GM12878 (cell line): ENCODE measurements at regions not wholly inside any gene's neighbourhood (a gene's known extent, or its start where the extent isn't known, plus 50 kb on each side); places are given as distances from the start of the nearest gene placed in this dataset.

Experiments used
- ATAC-seq: fragments of 200-7000 bp; cut with Tn5 transposase; 3 replicates; pipeline ENCODE4 v1.9.1; 2020; ENCODE audit warnings: mild to moderate bottlenecking, moderate library complexity
- BruUV-seq: library from RNA; stranded (reverse); fragments of 400-500 nt; replicated peaks from 2 replicates; lab custom pipeline; 2021; lab: Mats Ljungman, UMichigan
- CTCF ChIA-PET: fragments of 300-600 bp; sonication (Branson Sonifier 250); formaldehyde crosslinking; extraction: SDS; loops from one replicate; lab custom pipeline; 2021; ENCODE audit warnings: inconsistent platforms; lab: Yijun Ruan, JAX
- POLR2A ChIA-PET: fragments of 350-600 bp; formaldehyde crosslinking; extraction: SDS; loops from one replicate; lab custom pipeline; 2021; ENCODE audit warnings: inconsistent platforms; lab: Charles Lee
- RAD21 ChIA-PET: fragments of 300-600 bp; sonication (Branson Sonifier 250); formaldehyde crosslinking; loops from one replicate; lab custom pipeline; 2023; ENCODE audit warnings: antibody characterized with exemption; ENCODE audit not compliant: unreplicated experiment; lab: Charles Lee
- SMC1A ChIA-PET: fragments of 300-600 bp; sonication (Branson Sonifier 250); formaldehyde crosslinking; loops from one replicate; lab custom pipeline; 2023; ENCODE audit not compliant: unreplicated experiment, uncharacterized antibody; lab: Charles Lee
- DNase-seq: peaks from one replicate; pipeline ENCODE4 v3.0.0-alpha.2; 2011; ENCODE audit warnings: low read depth, low spot score
- FAIRE-seq: peaks from 3 replicates; lab custom pipeline; 2011; peaks lifted over from hg19 to GRCh38; lab: Jason Lieb, UNC
- H2AFZ ChIP-seq: 2 replicates; pipeline ENCODE4 v1.6.0; 2011; ENCODE audit warnings: low read depth, low read length, control low read depth; ENCODE audit not compliant: control insufficient read depth
- H3K27ac ChIP-seq: 2 replicates; pipeline ENCODE4 v1.5.1; 2011; ENCODE audit warnings: control low read depth; ENCODE audit not compliant: control insufficient read depth, insufficient read depth
- H3K27me3 ChIP-seq, 2 experiments: replicated peaks in 1 of 2; 2 replicates each; pipeline versions ENCODE4 v1.6.0 to v1.6.1; 2011; ENCODE audit warnings: low read length in 1 of 2; ENCODE audit not compliant: control insufficient read depth in 2 of 2, insufficient read depth in 2 of 2
- H3K36me3 ChIP-seq, 2 experiments: 2 replicates each; pipeline ENCODE4 v1.5.1; 2011; ENCODE audit warnings: low read length in 1 of 2; ENCODE audit not compliant: control insufficient read depth in 2 of 2, insufficient read depth in 2 of 2
- H3K4me1 ChIP-seq: 2 replicates; pipeline ENCODE4 v1.6.1; 2011; ENCODE audit warnings: mild to moderate bottlenecking, low read length, moderate library complexity, mixed read lengths; ENCODE audit not compliant: control insufficient read depth, insufficient read depth
- H3K4me2 ChIP-seq: 2 replicates; pipeline ENCODE4 v1.6.0; 2011; ENCODE audit warnings: control low read depth; ENCODE audit not compliant: control insufficient read depth, insufficient read depth
- H3K4me3 ChIP-seq: fragments of 200-600 bp; sonication (generic); 2 replicates; pipeline ENCODE4 v1.5.1; 2016
- H3K79me2 ChIP-seq: 2 replicates; pipeline ENCODE4 v1.6.0; 2011; ENCODE audit warnings: low read length; ENCODE audit not compliant: control insufficient read depth, insufficient read depth
- H3K9ac ChIP-seq: 2 replicates; pipeline ENCODE4 v1.8.0; 2011; ENCODE audit warnings: low read length, control low read depth, mixed read lengths; ENCODE audit not compliant: control insufficient read depth, insufficient read depth
- H3K9me3 ChIP-seq: replicated peaks from 3 replicates; pipeline ENCODE4 v1.5.1; 2011; ENCODE audit warnings: mild to moderate bottlenecking, low read length; ENCODE audit not compliant: control insufficient read depth, insufficient read depth
- H4K20me1 ChIP-seq: 2 replicates; pipeline ENCODE4 v1.6.0; 2011; ENCODE audit not compliant: control insufficient read depth, insufficient read depth
- CEBPB ChIP-seq, 2 experiments: fragments of 150-350 bp in 1 of 2; IDR thresholded peaks; 2 replicates each; pipeline ENCODE4 v1.6.1; 2012 to 2014; ENCODE audit warnings: low read depth in 2 of 2, low read length in 2 of 2, borderline replicate concordance in 1 of 2, inconsistent platforms in 1 of 2
- EGR1 ChIP-seq, 2 experiments: IDR thresholded peaks; 1 replicate in 1 of 2; 2 replicates in 1 of 2; pipeline ENCODE4 v1.6.1; 2011 to 2012; ENCODE audit warnings: low read depth in 2 of 2, low read length in 2 of 2, borderline replicate concordance in 1 of 2, mild to moderate bottlenecking in 1 of 2, moderate library complexity in 1 of 2
- HCFC1 ChIP-seq: fragments of 150-350 bp; IDR thresholded peaks from 2 replicates; pipeline ENCODE4 v1.6.1; 2014; ENCODE audit warnings: low read length
- IKZF2 ChIP-seq, 2 experiments: fragments of 450-650 bp; IDR thresholded peaks; 2 replicates each; pipeline ENCODE4 v1.6.1; 2017; ENCODE audit warnings: mild to moderate bottlenecking in 2 of 2, moderate library complexity in 2 of 2
- MTA2 ChIP-seq: fragments of 450-650 bp; IDR thresholded peaks from 2 replicates; pipeline ENCODE4 v1.6.1; 2016; ENCODE audit warnings: low read depth, mild to moderate bottlenecking, moderate library complexity
- NR2F1 ChIP-seq: fragments of 450-650 bp; conservative IDR thresholded peaks from 2 replicates; pipeline ENCODE4 v1.6.1; 2017; ENCODE audit warnings: mild to moderate bottlenecking
- RUNX3 ChIP-seq: IDR thresholded peaks from 2 replicates; pipeline ENCODE4 v1.6.1; 2012; ENCODE audit warnings: low read length, inconsistent platforms
- SREBF1 ChIP-seq: IDR thresholded peaks from 2 replicates; pipeline ENCODE4 v1.6.1; 2012; ENCODE audit warnings: mild to moderate bottlenecking, low read length
- TBL1XR1 ChIP-seq: IDR thresholded peaks from 2 replicates; pipeline ENCODE4 v1.6.1; 2012; ENCODE audit warnings: low read depth, low read length, improper control_type of control experiment
- WGBS: methylation state at CpG from one replicate; pipeline ENCODE4 v1.1.6; 2016; ENCODE audit warnings: low lambda C conversion rate; ENCODE audit not compliant: insufficient replicate concordance, insufficient coverage; ENCODE audit errors: missing lambda C conversion rate; 5-methylcytosine and 5-hydroxymethylcytosine counted together
- in situ Hi-C: fragments of 300-500 bp; cut with MboI; formaldehyde crosslinking; loops from 9 replicates; pipeline ENCODE4 v1.14.3; 2018; ENCODE audit warnings: mixed read lengths
- intact Hi-C: fragments of 100-400 bp; cut with micrococcal nuclease; formaldehyde crosslinking; loops from one replicate; pipeline ENCODE4 v1.14.2; 2022; ENCODE audit not compliant: unreplicated experiment
- TF ChIP-seq, protein P1 (sequence below): fragments of 450-650 bp; IDR thresholded peaks from 2 replicates; pipeline ENCODE4 v1.6.1; 2014; ENCODE audit warnings: mild to moderate bottlenecking
- TF ChIP-seq, protein P2 (sequence below): fragments of 450-650 bp; formaldehyde crosslinking; IDR thresholded peaks from 2 replicates; pipeline ENCODE4 v1.4.0; 2022; ENCODE audit warnings: mild to moderate bottlenecking, moderate library complexity
- TF ChIP-seq, protein P3 (sequence below): fragments of 150-350 bp; IDR thresholded peaks from 2 replicates; pipeline ENCODE4 v1.6.1; 2016; ENCODE audit warnings: low read depth, low read length

DNA sequence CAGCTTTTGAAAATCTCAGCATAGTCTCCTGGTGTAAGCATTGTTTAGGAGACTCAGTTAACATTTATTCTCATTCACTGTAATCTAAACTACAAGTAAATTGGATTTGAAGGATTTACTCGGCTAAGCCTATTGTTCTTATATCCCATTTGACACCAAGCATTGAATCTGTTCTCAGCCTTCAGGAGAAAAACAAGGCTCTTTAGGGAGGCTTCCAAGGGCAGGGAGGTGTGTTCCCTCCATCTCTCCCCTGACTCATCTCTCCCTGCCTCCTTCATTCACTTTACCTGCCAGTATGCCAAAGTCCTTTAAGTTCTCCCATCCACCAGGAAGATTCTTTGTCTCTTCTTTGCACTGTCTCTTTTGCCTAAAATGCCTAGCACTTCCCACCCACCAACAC, 347.8 kb downstream of the MFSD1 start:
- Histone ChIP-seq H3K27ac (no peak overlapping the region), H3K79me2 (no peaks in the 10 kb centered on the region), H3K27me3 (no peaks in the 10 kb centered on the region; a peak in 1 of 4 replicates), H3K4me3 (no peak overlapping the region), H3K4me1 (no peaks in the 10 kb centered on the region), H3K9ac (no peak overlapping the region), H3K9me3 (no peaks in the 10 kb centered on the region), H2AFZ (no peak overlapping the region), H4K20me1 (no peaks in the 10 kb centered on the region), H3K36me3 (no peaks in the 10 kb centered on the region), H3K4me2 (no peak overlapping the region)
- ChIA-PET POLR2A (no interaction called here), CTCF (no interaction called here), SMC1A (no interaction called here), RAD21 (no interaction called here)
- 8% methylated on average over 1 of the region's 1 CpG for WGBS
- no TSS peak for BruUV-seq
- TF ChIP-seq, protein P1, sequence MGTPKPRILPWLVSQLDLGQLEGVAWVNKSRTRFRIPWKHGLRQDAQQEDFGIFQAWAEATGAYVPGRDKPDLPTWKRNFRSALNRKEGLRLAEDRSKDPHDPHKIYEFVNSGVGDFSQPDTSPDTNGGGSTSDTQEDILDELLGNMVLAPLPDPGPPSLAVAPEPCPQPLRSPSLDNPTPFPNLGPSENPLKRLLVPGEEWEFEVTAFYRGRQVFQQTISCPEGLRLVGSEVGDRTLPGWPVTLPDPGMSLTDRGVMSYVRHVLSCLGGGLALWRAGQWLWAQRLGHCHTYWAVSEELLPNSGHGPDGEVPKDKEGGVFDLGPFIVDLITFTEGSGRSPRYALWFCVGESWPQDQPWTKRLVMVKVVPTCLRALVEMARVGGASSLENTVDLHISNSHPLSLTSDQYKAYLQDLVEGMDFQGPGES = no peak
- TF ChIP-seq MTA2 = no peak
- TF ChIP-seq, protein P2, sequence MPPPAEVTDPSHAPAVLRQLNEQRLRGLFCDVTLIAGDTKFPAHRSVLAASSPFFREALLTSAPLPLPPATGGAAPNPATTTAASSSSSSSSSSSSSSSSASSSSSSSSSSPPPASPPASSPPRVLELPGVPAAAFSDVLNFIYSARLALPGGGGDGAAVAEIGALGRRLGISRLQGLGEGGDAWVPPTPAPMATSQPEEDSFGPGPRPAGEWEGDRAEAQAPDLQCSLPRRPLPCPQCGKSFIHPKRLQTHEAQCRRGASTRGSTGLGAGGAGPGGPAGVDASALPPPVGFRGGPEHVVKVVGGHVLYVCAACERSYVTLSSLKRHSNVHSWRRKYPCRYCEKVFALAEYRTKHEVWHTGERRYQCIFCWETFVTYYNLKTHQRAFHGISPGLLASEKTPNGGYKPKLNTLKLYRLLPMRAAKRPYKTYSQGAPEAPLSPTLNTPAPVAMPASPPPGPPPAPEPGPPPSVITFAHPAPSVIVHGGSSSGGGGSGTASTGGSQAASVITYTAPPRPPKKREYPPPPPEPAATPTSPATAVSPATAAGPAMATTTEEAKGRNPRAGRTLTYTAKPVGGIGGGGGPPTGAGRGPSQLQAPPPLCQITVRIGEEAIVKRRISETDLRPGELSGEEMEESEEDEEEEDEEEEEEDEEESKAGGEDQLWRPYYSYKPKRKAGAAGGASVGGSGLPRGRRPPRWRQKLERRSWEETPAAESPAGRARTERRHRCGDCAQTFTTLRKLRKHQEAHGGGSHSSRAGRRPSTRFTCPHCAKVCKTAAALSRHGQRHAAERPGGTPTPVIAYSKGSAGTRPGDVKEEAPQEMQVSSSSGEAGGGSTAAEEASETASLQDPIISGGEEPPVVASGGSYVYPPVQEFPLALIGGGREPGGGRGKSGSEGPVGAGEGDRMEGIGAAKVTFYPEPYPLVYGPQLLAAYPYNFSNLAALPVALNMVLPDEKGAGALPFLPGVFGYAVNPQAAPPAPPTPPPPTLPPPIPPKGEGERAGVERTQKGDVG (CRISPR knock-in tag) = no peak
- TF ChIP-seq, protein P3, sequence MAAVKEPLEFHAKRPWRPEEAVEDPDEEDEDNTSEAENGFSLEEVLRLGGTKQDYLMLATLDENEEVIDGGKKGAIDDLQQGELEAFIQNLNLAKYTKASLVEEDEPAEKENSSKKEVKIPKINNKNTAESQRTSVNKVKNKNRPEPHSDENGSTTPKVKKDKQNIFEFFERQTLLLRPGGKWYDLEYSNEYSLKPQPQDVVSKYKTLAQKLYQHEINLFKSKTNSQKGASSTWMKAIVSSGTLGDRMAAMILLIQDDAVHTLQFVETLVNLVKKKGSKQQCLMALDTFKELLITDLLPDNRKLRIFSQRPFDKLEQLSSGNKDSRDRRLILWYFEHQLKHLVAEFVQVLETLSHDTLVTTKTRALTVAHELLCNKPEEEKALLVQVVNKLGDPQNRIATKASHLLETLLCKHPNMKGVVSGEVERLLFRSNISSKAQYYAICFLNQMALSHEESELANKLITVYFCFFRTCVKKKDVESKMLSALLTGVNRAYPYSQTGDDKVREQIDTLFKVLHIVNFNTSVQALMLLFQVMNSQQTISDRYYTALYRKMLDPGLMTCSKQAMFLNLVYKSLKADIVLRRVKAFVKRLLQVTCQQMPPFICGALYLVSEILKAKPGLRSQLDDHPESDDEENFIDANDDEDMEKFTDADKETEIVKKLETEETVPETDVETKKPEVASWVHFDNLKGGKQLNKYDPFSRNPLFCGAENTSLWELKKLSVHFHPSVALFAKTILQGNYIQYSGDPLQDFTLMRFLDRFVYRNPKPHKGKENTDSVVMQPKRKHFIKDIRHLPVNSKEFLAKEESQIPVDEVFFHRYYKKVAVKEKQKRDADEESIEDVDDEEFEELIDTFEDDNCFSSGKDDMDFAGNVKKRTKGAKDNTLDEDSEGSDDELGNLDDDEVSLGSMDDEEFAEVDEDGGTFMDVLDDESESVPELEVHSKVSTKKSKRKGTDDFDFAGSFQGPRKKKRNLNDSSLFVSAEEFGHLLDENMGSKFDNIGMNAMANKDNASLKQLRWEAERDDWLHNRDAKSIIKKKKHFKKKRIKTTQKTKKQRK = no peak
- no peak for TF ChIP-seq TBL1XR1
- TF ChIP-seq RUNX3 = no peak
- no peak for TF ChIP-seq HCFC1
- TF ChIP-seq SREBF1 = no peak
- no peak for TF ChIP-seq CEBPB (IDR thresholded peaks at IDR 0.05; ENCODE audit: borderline replicate concordance in 1 of 2, low read depth in 2 of 2, low read length in 2 of 2)
- TF ChIP-seq EGR1 (IDR thresholded peaks at IDR 0.05; ENCODE audit: borderline replicate concordance in 1 of 2, low read depth in 2 of 2, low read length in 2 of 2) = no peak
- TF ChIP-seq IKZF2 (IDR thresholded peaks at IDR 0.05) = no peak
- TF ChIP-seq NR2F1 = no peak
- DNase-seq (no peak), FAIRE-seq (no peak), ATAC-seq (no peak)
- intact Hi-C loops = no loop called here
- in situ Hi-C loops = no loop called here
